OCI-LY7 (cell line): ENCODE measurements at regions not wholly inside any gene's neighbourhood (a gene's known extent, or its start where the extent isn't known, plus 50 kb on each side); places are given as distances from the start of the nearest gene placed in this dataset.

Experiments
- BruUV-seq: library from RNA; stranded (reverse); fragments of 400-500 nt; replicated peaks from 2 replicates; lab custom pipeline; 2021; lab: Mats Ljungman, UMichigan
- CTCF ChIA-PET: fragments of 300-600 bp; sonication (Branson Sonifier 250); formaldehyde crosslinking; loops from one replicate; lab custom pipeline; 2022; ENCODE audit warnings: antibody characterized with exemption; ENCODE audit not compliant: unreplicated experiment; lab: Charles Lee
- POLR2A ChIA-PET: fragments of 300-600 bp; sonication (Branson Sonifier 250); formaldehyde crosslinking; loops from one replicate; lab custom pipeline; 2022; ENCODE audit warnings: antibody characterized with exemption; lab: Charles Lee
- DNase-seq: peaks from one replicate; pipeline ENCODE4 v3.0.0-alpha.2; 2015; ENCODE audit warnings: low spot score
- H2AFZ ChIP-seq: fragments of 200-600 bp; sonication (generic), shearing (Covaris generic); 2 replicates; pipeline ENCODE4 v1.6.1; 2014; ENCODE audit warnings: mild to moderate bottlenecking, antibody characterized with exemption, low read length, moderate library complexity
- H3K27ac ChIP-seq: fragments of 200-600 bp; sonication (generic); 2 replicates; pipeline ENCODE4 v1.5.1; 2014; ENCODE audit warnings: mixed run types, low read depth, mild to moderate bottlenecking, moderate library complexity, low read length, inconsistent platforms; ENCODE audit not compliant: poor library complexity, severe bottlenecking
- H3K36me3 ChIP-seq: fragments of 200-600 bp; sonication (generic); 2 replicates; pipeline ENCODE4 v1.6.1; 2014; ENCODE audit warnings: mild to moderate bottlenecking, antibody characterized with exemption, low read length, moderate library complexity, mixed read lengths; ENCODE audit not compliant: insufficient read depth
- H3K4me1 ChIP-seq: fragments of 200-600 bp; sonication (generic); 2 replicates; pipeline ENCODE4 v1.5.1; 2014; ENCODE audit warnings: mild to moderate bottlenecking, low read length; ENCODE audit not compliant: insufficient read depth, poor library complexity, severe bottlenecking
- H3K4me2 ChIP-seq: fragments of 200-600 bp; sonication (generic); 2 replicates; pipeline ENCODE4 v1.6.1; 2014; ENCODE audit warnings: mild to moderate bottlenecking, low read length
- H3K4me3 ChIP-seq: fragments of 200-600 bp; sonication (generic); 2 replicates; pipeline ENCODE4 v1.5.1; 2014; ENCODE audit warnings: mild to moderate bottlenecking, low read depth, low read length; ENCODE audit not compliant: poor library complexity, severe bottlenecking
- H3K79me2 ChIP-seq: fragments of 200-600 bp; sonication (generic); 2 replicates; pipeline ENCODE4 v1.6.1; 2016; ENCODE audit warnings: low read depth, mild to moderate bottlenecking, low read length, moderate library complexity, mixed read lengths; ENCODE audit not compliant: insufficient read depth
- H3K9me2 ChIP-seq: fragments of 200-600 bp; sonication (generic); 2 replicates; pipeline ENCODE4 v1.6.1; 2016; ENCODE audit warnings: mild to moderate bottlenecking, low read length, mixed read lengths; ENCODE audit not compliant: insufficient read depth
- H3K9me3 ChIP-seq: fragments of 200-600 bp; sonication (generic); 2 replicates; pipeline ENCODE4 v1.6.1; 2014; ENCODE audit warnings: mild to moderate bottlenecking, mixed run types, low read length, mixed read lengths
- H4K20me1 ChIP-seq: fragments of 200-600 bp; sonication (generic); 2 replicates; pipeline ENCODE4 v1.6.1; 2014; ENCODE audit warnings: mild to moderate bottlenecking, antibody characterized with exemption, low read length, moderate library complexity, mixed read lengths; ENCODE audit not compliant: insufficient read depth
- CTCF ChIP-seq: fragments of 200-600 bp; sonication (generic); conservative IDR thresholded peaks from 2 replicates; pipeline ENCODE4 v1.5.1; 2014; ENCODE audit warnings: mild to moderate bottlenecking, antibody characterized with exemption, low read length, moderate library complexity, mixed read lengths
- EZH2phosphoT487 ChIP-seq: fragments of 200-600 bp; sonication (generic); IDR thresholded peaks from 2 replicates; pipeline ENCODE4 v1.6.1; 2018; ENCODE audit warnings: low read depth, borderline replicate concordance, mild to moderate bottlenecking, mixed run types, antibody characterized with exemption, low read length, moderate library complexity, mixed read lengths
- intact Hi-C: fragments of 100-400 bp; cut with micrococcal nuclease; formaldehyde crosslinking; loops from one replicate; pipeline ENCODE4 v1.10.0; 2022; ENCODE audit not compliant: unreplicated experiment

- Histone ChIP-seq H3K4me1 (no peaks in the 10 kb centered on the region), H3K9me2 (no peaks in the 10 kb centered on the region), H3K9me3 (no peaks in the 10 kb centered on the region), H4K20me1 (no peaks in the 10 kb centered on the region), H3K4me3 (no peak overlapping the region), H3K27ac (no peak overlapping the region), H3K79me2 (no peaks in the 10 kb centered on the region), H3K4me2 (no peak overlapping the region), H3K36me3 (no peaks in the 10 kb centered on the region), H2AFZ (no peak overlapping the region)
- intact Hi-C loops = no loop called here
- ChIA-PET POLR2A (no interaction called here), CTCF (no interaction called here)
- TF ChIP-seq CTCF (no peak), EZH2phosphoT487 (no peak)
- DNase-seq = no peak
- no TSS peak for BruUV-seq
Measured at GRCh38 chr5:40266952-40267351, 412.8 kb upstream of the PTGER4 start.

GRCh38 chr5:40261984-40262383 is 417.7 kb upstream of the PTGER4 start:
- no peak overlapping the region for H3K4me2 ChIP-seq
- DNase-seq = no peak
- H3K79me2 ChIP-seq = no peaks in the 10 kb centered on the region
- no peaks in the 10 kb centered on the region for H3K9me2 ChIP-seq
- CTCF ChIA-PET = no interaction called here
- no peaks in the 10 kb centered on the region for H4K20me1 ChIP-seq
- H3K9me3 ChIP-seq = no peaks in the 10 kb centered on the region
- no peak overlapping the region for H3K4me3 ChIP-seq
- H3K4me1 ChIP-seq = no peaks in the 10 kb centered on the region
- no peak overlapping the region for H3K27ac ChIP-seq
- TF ChIP-seq EZH2phosphoT487 (no peak), CTCF (no peak)
- H2AFZ ChIP-seq = no peak overlapping the region
- no peaks in the 10 kb centered on the region for H3K36me3 ChIP-seq
- intact Hi-C loops = no loop called here
- no TSS peak for BruUV-seq
- POLR2A ChIA-PET = no interaction called here

- Histone ChIP-seq H4K20me1 (no peaks in the 10 kb centered on the region), H3K79me2 (no peaks in the 10 kb centered on the region), H3K27ac (no peak overlapping the region), H3K36me3 (no peaks in the 10 kb centered on the region), H3K4me2 (no peak overlapping the region), H3K9me3 (no peaks in the 10 kb centered on the region), H3K4me1 (no peaks in the 10 kb centered on the region), H3K4me3 (no peak overlapping the region), H2AFZ (no peak overlapping the region), H3K9me2 (no peaks in the 10 kb centered on the region)
- intact Hi-C loops = no loop called here
- ChIA-PET POLR2A (interaction anchor here (1.2 kb wide), 1 partner anchor 258 kb away, joined by 5 read pairs; no protein-coding TSS in a partner anchor), CTCF (no interaction called here)
- BruUV-seq = no TSS peak
- TF ChIP-seq CTCF (no peak), EZH2phosphoT487 (no peak)
- DNase-seq = no peak
Measured at GRCh38 chr5:40260361-40260760, 419.4 kb upstream of the PTGER4 start.
